Pancreas (tissue), 10 donors: ENCODE measurements at regions not wholly inside any gene's neighbourhood (a gene's known extent, or its start where the extent isn't known, plus 50 kb on each side); places are given as distances from the start of the nearest gene placed in this dataset.

Experiments used
- ATAC-seq, 4 donors: fragments of 200-7000 bp; cut with Tn5 transposase; one replicate each; pipeline versions ENCODE4 v1.8.0 to v1.9.1; 2020; ENCODE audit warnings: mild to moderate bottlenecking in 4 of 4, moderate library complexity in 4 of 4
- DNase-seq, 6 donors: peaks; one replicate each; pipeline ENCODE4 v3.0.0-alpha.2; 2020
- FAIRE-seq: peaks from 2 replicates; lab custom pipeline; 2012; peaks lifted over from hg19 to GRCh38; lab: Jason Lieb, UNC
- H3K27ac ChIP-seq, 4 donors: fragments of 200-600 bp; sonication (generic); 1 replicate in 3 of 4; 2 replicates in 1 of 4; pipeline versions ENCODE4 v1.5.0 to v1.8.0; 2020
- H3K27me3 ChIP-seq, 4 donors: fragments of 200-600 bp; one replicate each; pipeline ENCODE4 v1.8.0; 2021
- H3K36me3 ChIP-seq, 3 donors: fragments of 200-600 bp; sonication (generic) in 1 of 3; one replicate each; pipeline versions ENCODE4 v1.5.0 to v1.8.0; 2020 to 2021
- H3K4me1 ChIP-seq, 3 donors: fragments of 200-600 bp; one replicate each; pipeline ENCODE4 v1.8.0; 2021
- H3K4me3 ChIP-seq, 4 donors: fragments of 200-600 bp; sonication (generic) in 2 of 4; one replicate each; pipeline versions ENCODE4 v1.5.0 to v1.8.0; 2020 to 2021
- H3K9me3 ChIP-seq, 4 donors: fragments of 200-600 bp; one replicate each; pipeline ENCODE4 v1.8.0; 2021
- CTCF ChIP-seq, 4 donors: fragments of 200-600 bp; sonication (generic) in 3 of 4; IDR thresholded peaks; one replicate each; pipeline versions ENCODE4 v1.5.0 to v1.8.0; 2021; ENCODE audit warnings: antibody characterized with exemption in 4 of 4
- WGBS, 2 donors: extraction: QIAGEN DNeasy Blood & Tissue Kit; methylation state at CpG; one replicate each; pipeline ENCODE4 v1.1.7; 2013; 5-methylcytosine and 5-hydroxymethylcytosine counted together
- intact Hi-C, 3 donors: fragments of 100-400 bp; cut with DNase I; formaldehyde crosslinking; loops; one replicate each; pipeline versions ENCODE4 v1.11.1 to v1.14.2; 2022
- donor health status: healthy with polysubstance abuse.
- donor health status: DM: no; HTN: no; CAD: no; lungs with moderate emphysema.
- donor health status: DM: no; HTN: no; CAD: no.
- donor health status: control.
- donor health status: control.
- donor health status: Bipolar disorder and iron deficiency.
- donor health status: DM: yes; HTN: yes; CAD: no.
- donor health status: DM: no; HTN: no; CAD: no.
- donor health status: DM: no; HTN: no; CAD: no.
- donor health status: DM: yes; HTN: yes; CAD: no.

- Histone ChIP-seq H3K9me3 (no peaks in the 10 kb centered on the region), H3K4me3 (no peak overlapping the region), H3K27me3 (peaks cover 0 to 4% (median 0%) of the 10 kb centered on the region in 4 donors), H3K36me3 (no peaks in the 10 kb centered on the region), H3K27ac (no peak overlapping the region), H3K4me1 (no peaks in the 10 kb centered on the region)
- WGBS, 2 donors: 36 to 49% methylated on average over 4 of the region's 4 CpGs
- ATAC-seq: peak in 1 of 4 donors; percentile 14
- TF ChIP-seq CTCF (IDR thresholded peaks at IDR 0.05): no peak
- FAIRE-seq: no peak
- no peak for DNase-seq
- intact Hi-C loops: loop anchor here in 1 of 3 donors (10.0 kb wide), 1 partner anchor 1340 kb away; no protein-coding TSS in a partner anchor
Measured at GRCh38 chr1:219664310-219665029, 51.6 kb upstream of the ZC3H11B start.
